ENCODE measurements at regions not wholly inside any gene's neighbourhood (a gene's known extent, or its start where the extent isn't known, plus 50 kb on each side); places are given as distances from the start of the nearest gene placed in this dataset.

- ATAC-seq (no peak), DNase-seq (no peak)
- Histone ChIP-seq H3K4me3 (no peak overlapping the region), H3K27ac (no peak overlapping the region), H3K4me1 (no peaks in the 10 kb centered on the region), H3K9me3 (peaks cover 0 to 7% (median 0%) of the 10 kb centered on the region in 12 donors), H3K36me3 (no peaks in the 10 kb centered on the region), H3K27me3 (peaks cover 0 to 14% (median 0%) of the 10 kb centered on the region in 9 donors)
- 32 to 37% (median 35%) methylated on average over 2 of the region's 2 CpGs for WGBS, 4 donors
- intact Hi-C loops (cut with DNase I): no loop called here
- no peak for TF ChIP-seq CTCF (IDR thresholded peaks at IDR 0.05)
- TF ChIP-seq POLR2A (IDR thresholded peaks at IDR 0.05): no peak
Measured at GRCh38 chr7:118306771-118307170, 82.3 kb downstream of the ANKRD7 start.

- ATAC-seq (no peak), DNase-seq (no peak)
- WGBS, 4 donors: 24 to 50% (median 41%) methylated on average over 1 of the region's 1 CpG
- TF ChIP-seq POLR2A (IDR thresholded peaks at IDR 0.05): no peak
- no peak for TF ChIP-seq CTCF (IDR thresholded peaks at IDR 0.05)
- intact Hi-C loops (cut with DNase I): no loop called here
- Histone ChIP-seq H3K27ac (no peak overlapping the region), H3K27me3 (peaks cover 0 to 8% (median 0%) of the 10 kb centered on the region in 9 donors), H3K9me3 (peaks cover 0 to 11% (median 2%) of the 10 kb centered on the region in 12 donors), H3K4me1 (no peaks in the 10 kb centered on the region), H3K36me3 (no peaks in the 10 kb centered on the region), H3K4me3 (no peak overlapping the region)
Measured at GRCh38 chr7:118311121-118311836, 86.8 kb downstream of the ANKRD7 start.

- Histone ChIP-seq H3K36me3 (no peaks in the 10 kb centered on the region), H3K4me3 (no peak overlapping the region), H3K9me3 (peaks cover 0 to 11% (median 2%) of the 10 kb centered on the region in 12 donors), H3K4me1 (no peaks in the 10 kb centered on the region), H3K27me3 (peaks cover 0 to 6% (median 0%) of the 10 kb centered on the region in 9 donors), H3K27ac (no peak overlapping the region)
- ATAC-seq (no peak), DNase-seq (no peak)
- intact Hi-C loops (cut with DNase I): no loop called here
- TF ChIP-seq CTCF (IDR thresholded peaks at IDR 0.05): no peak
- TF ChIP-seq POLR2A (IDR thresholded peaks at IDR 0.05): no peak
- 75 to 81% (median 77%) methylated on average over 1 of the region's 1 CpG for WGBS, 4 donors
Measured at GRCh38 chr7:118312051-118312450, 87.5 kb downstream of the ANKRD7 start.

- DNase-seq: no peak
- peaks cover 0 to 4% (median 0%) of the 10 kb centered on the region in 9 donors for H3K27me3 ChIP-seq
- no peaks in the 10 kb centered on the region for H3K36me3 ChIP-seq
- 89 to 100% (median 95%) methylated on average over 1 of the region's 1 CpG for WGBS, 4 donors
- H3K9me3 ChIP-seq: peaks cover 0 to 11% (median 2%) of the 10 kb centered on the region in 12 donors
- H3K4me1 ChIP-seq: no peaks in the 10 kb centered on the region
- intact Hi-C loops (cut with DNase I): no loop called here
- no peak overlapping the region for H3K4me3 ChIP-seq
- no peak overlapping the region for H3K27ac ChIP-seq
- no peak for ATAC-seq
- no peak for TF ChIP-seq POLR2A (IDR thresholded peaks at IDR 0.05)
- TF ChIP-seq CTCF (IDR thresholded peaks at IDR 0.05): no peak
Measured at GRCh38 chr7:118312966-118313365, 88.5 kb downstream of the ANKRD7 start.

Measured in heart left ventricle (tissue), 16 donors.